Loucy (cell line): ENCODE measurements at regions not wholly inside any gene's neighbourhood (a gene's known extent, or its start where the extent isn't known, plus 50 kb on each side); places are given as distances from the start of the nearest gene placed in this dataset.

ENCODE experiments used
- H2AFZ ChIP-seq: fragments of 200-600 bp; sonication (generic); 2 replicates; pipeline ENCODE4 v1.6.0; 2016; ENCODE audit warnings: antibody characterized with exemption, mild to moderate bottlenecking, low read length, moderate library complexity
- H3F3A ChIP-seq: fragments of 200-600 bp; 2 replicates; pipeline ENCODE4 v1.6.0; 2016; ENCODE audit warnings: antibody characterized with exemption, low read depth, mild to moderate bottlenecking
- H3K27me3 ChIP-seq: fragments of 200-600 bp; sonication (generic); 2 replicates; pipeline ENCODE4 v1.6.1; 2014; ENCODE audit warnings: low read length, mild to moderate bottlenecking; ENCODE audit not compliant: insufficient read depth, poor library complexity, severe bottlenecking
- H3K36me3 ChIP-seq: fragments of 200-600 bp; sonication (generic); 2 replicates; pipeline ENCODE4 v1.6.1; 2016; ENCODE audit warnings: low read length; ENCODE audit not compliant: insufficient read depth
- H3K4me1 ChIP-seq: fragments of 200-600 bp; sonication (generic); 2 replicates; pipeline ENCODE4 v1.5.1; 2014; ENCODE audit warnings: low read length, mild to moderate bottlenecking; ENCODE audit not compliant: insufficient read depth, poor library complexity, severe bottlenecking
- H3K4me2 ChIP-seq: fragments of 200-600 bp; sonication (generic); 2 replicates; pipeline ENCODE4 v1.6.0; 2014; ENCODE audit warnings: antibody characterized with exemption, low read length, low read depth, mild to moderate bottlenecking; ENCODE audit not compliant: poor library complexity, severe bottlenecking
- H3K4me3 ChIP-seq: fragments of 200-600 bp; sonication (generic); 2 replicates; pipeline ENCODE4 v1.5.1; 2014; ENCODE audit warnings: low read length, mild to moderate bottlenecking, mixed read lengths; ENCODE audit not compliant: poor library complexity, severe bottlenecking
- H3K79me2 ChIP-seq: fragments of 200-600 bp; sonication (generic); 2 replicates; pipeline ENCODE4 v1.6.1; 2014; ENCODE audit warnings: low read length; ENCODE audit not compliant: insufficient read depth
- H3K9ac ChIP-seq: fragments of 200-600 bp; sonication (generic); 2 replicates; pipeline ENCODE4 v1.6.0; 2014; ENCODE audit warnings: mild to moderate bottlenecking, low read depth, low read length, moderate library complexity; ENCODE audit not compliant: poor library complexity, severe bottlenecking
- H3K9me2 ChIP-seq: fragments of 200-600 bp; sonication (generic); replicated peaks from 2 replicates; pipeline ENCODE4 v1.6.1; 2016; ENCODE audit warnings: low read depth, low read length, mixed read lengths
- H3K9me3 ChIP-seq: fragments of 200-600 bp; sonication (generic); 2 replicates; pipeline ENCODE4 v1.6.1; 2014; ENCODE audit warnings: mild to moderate bottlenecking, antibody characterized with exemption, low read length, low read depth; ENCODE audit not compliant: insufficient read depth
- H4K20me1 ChIP-seq: fragments of 200-600 bp; sonication (generic); 2 replicates; pipeline ENCODE4 v1.6.0; 2014; ENCODE audit warnings: antibody characterized with exemption, low read length, mild to moderate bottlenecking; ENCODE audit not compliant: insufficient read depth, poor library complexity, severe bottlenecking
- EZH2phosphoT487 ChIP-seq: fragments of 200-600 bp; IDR thresholded peaks from 2 replicates; pipeline ENCODE4 v1.6.1; 2018; ENCODE audit warnings: antibody characterized with exemption, mild to moderate bottlenecking, moderate library complexity, borderline replicate concordance
- TF ChIP-seq, protein P1 (sequence below): fragments of 200-600 bp; sonication (generic); conservative IDR thresholded peaks from 2 replicates; pipeline ENCODE4 v1.5.1; 2014; ENCODE audit warnings: mild to moderate bottlenecking, antibody characterized with exemption, low read length

GRCh38 chr10:3969876-3970666 lies 185.1 kb upstream of the KLF6 start:
- no peaks in the 10 kb centered on the region for H4K20me1 ChIP-seq
- H3K4me1 ChIP-seq, result no peaks in the 10 kb centered on the region
- no peaks in the 10 kb centered on the region for H3F3A ChIP-seq
- TF ChIP-seq, protein P1, sequence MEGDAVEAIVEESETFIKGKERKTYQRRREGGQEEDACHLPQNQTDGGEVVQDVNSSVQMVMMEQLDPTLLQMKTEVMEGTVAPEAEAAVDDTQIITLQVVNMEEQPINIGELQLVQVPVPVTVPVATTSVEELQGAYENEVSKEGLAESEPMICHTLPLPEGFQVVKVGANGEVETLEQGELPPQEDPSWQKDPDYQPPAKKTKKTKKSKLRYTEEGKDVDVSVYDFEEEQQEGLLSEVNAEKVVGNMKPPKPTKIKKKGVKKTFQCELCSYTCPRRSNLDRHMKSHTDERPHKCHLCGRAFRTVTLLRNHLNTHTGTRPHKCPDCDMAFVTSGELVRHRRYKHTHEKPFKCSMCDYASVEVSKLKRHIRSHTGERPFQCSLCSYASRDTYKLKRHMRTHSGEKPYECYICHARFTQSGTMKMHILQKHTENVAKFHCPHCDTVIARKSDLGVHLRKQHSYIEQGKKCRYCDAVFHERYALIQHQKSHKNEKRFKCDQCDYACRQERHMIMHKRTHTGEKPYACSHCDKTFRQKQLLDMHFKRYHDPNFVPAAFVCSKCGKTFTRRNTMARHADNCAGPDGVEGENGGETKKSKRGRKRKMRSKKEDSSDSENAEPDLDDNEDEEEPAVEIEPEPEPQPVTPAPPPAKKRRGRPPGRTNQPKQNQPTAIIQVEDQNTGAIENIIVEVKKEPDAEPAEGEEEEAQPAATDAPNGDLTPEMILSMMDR, result no peak
- no peak overlapping the region for H3K9ac ChIP-seq
- no peak overlapping the region for H2AFZ ChIP-seq
- no peaks in the 10 kb centered on the region for H3K9me2 ChIP-seq
- H3K36me3 ChIP-seq, result no peaks in the 10 kb centered on the region
- H3K9me3 ChIP-seq, result no peaks in the 10 kb centered on the region
- no peak overlapping the region for H3K4me2 ChIP-seq
- no peaks in the 10 kb centered on the region for H3K79me2 ChIP-seq
- H3K4me3 ChIP-seq, result no peak overlapping the region
- no peaks in the 10 kb centered on the region for H3K27me3 ChIP-seq

DNA sequence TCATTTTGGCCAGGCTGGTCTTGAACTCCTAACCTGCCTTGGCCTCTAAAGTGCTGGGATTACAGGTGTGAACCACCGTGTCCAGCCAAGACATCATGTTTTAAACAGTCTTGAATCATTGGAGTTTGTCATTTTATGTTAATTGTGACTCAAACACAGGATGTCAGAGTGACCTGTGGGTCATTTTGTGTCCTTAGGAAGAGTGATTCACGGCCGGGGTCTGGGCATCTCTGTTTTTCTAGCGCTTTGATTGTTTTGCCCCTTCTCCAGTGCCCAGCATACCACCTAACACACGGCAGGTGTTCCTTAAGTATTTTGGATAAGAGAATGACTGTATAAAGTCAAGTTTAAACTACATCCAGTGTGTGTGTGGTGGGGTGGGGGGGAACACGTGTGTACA lies 183.7 kb upstream of the KLF6 start:
- Histone ChIP-seq H3K27me3 (no peaks in the 10 kb centered on the region), H3K4me3 (no peak overlapping the region), H3K9me3 (no peaks in the 10 kb centered on the region), H3K4me1 (no peaks in the 10 kb centered on the region), H3K9ac (no peak overlapping the region), H3K36me3 (no peaks in the 10 kb centered on the region), H2AFZ (no peak overlapping the region), H3K4me2 (no peak overlapping the region), H3F3A (no peaks in the 10 kb centered on the region), H3K9me2 (no peaks in the 10 kb centered on the region), H4K20me1 (no peaks in the 10 kb centered on the region), H3K79me2 (no peaks in the 10 kb centered on the region)
- TF ChIP-seq EZH2phosphoT487, result no peak
- TF ChIP-seq, protein P1, result no peak

GRCh38 chr10:3964516-3964915 lies 179.5 kb upstream of the KLF6 start:
- no peak overlapping the region for H3K4me3 ChIP-seq
- H3K9me2 ChIP-seq, result no peaks in the 10 kb centered on the region
- no peak overlapping the region for H3K9ac ChIP-seq
- no peaks in the 10 kb centered on the region for H4K20me1 ChIP-seq
- no peaks in the 10 kb centered on the region for H3K36me3 ChIP-seq
- H3K9me3 ChIP-seq, result no peaks in the 10 kb centered on the region
- no peaks in the 10 kb centered on the region for H3K79me2 ChIP-seq
- no peak overlapping the region for H3K4me2 ChIP-seq
- no peaks in the 10 kb centered on the region for H3F3A ChIP-seq
- no peaks in the 10 kb centered on the region for H3K4me1 ChIP-seq
- H2AFZ ChIP-seq, result no peak overlapping the region
- no peak for TF ChIP-seq EZH2phosphoT487
- TF ChIP-seq, protein P1, result no peak
- no peaks in the 10 kb centered on the region for H3K27me3 ChIP-seq
